ENCODE measurements at regions not wholly inside any gene's neighbourhood (a gene's known extent, or its start where the extent isn't known, plus 50 kb on each side); places are given as distances from the start of the nearest gene placed in this dataset.

DNA sequence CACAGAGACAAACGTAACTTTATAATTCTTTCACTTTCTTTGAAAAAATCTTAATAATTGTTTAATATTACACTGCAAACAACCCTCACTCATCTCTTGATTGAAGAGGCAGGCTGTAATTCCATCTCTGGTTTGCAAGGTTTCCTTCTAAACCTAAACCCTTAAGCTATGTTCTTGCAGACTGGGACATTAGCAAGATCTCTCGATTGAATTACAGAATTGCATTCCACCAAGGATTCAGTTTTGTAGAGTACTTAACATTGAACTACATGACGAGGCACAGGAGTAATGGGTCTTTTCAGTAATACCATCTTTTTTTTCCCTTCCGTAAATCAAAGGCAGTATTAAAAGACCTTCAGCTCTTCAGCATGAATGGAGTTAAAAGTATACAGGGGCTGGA lies 111.6 kb upstream of the EEF1E1 start:
- DNase-seq: no peak

DNA sequence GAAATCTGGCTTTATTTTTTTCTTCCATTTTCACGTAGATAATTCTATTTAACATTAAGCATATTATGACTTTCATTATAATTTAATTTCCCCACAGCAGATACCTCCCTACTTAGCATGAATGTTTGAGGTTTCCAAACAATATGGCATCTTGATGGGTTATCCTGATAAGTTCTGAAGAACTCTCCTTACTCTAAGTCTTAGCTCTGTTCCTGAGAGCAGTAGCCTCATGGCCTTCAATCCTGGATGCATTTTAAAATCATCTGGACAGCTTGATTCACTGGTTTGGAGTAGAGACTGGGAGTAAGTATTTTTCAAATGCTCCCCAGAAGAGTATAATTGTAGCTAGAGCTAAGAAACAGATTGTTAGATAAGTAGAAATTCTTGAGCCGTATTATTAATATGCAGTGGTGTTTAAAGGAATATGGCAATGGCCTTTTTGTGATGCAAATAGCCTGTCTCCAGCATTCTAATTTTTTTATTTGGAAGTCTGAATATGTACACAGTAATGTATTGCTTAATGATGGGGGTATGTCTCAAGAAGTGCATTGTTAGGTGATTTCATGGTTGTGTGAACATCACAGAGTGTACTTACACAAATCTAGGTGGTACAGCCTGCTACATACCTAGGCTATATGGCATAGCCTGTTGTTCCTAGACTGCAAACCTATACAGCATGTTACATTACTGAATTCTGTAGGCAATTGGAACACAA lies 110.5 kb upstream of the EEF1E1 start:
- no peak for DNase-seq

DNA sequence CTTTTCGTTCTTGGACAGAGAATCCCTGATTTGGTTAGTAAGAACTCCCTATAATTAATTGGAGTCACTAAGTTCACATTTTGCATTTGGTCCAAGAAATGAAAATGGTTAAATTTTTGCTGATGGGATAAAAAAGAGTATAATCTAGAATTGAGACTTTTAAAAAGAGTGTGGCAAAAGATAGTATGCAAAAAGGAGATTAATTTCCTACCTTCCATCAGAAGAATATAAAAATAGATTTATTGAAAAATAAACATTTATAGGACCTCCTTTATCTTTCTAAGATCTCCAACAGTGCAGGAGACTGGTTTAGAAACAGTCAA lies 105.5 kb upstream of the EEF1E1 start:
- DNase-seq: no peak

DNA sequence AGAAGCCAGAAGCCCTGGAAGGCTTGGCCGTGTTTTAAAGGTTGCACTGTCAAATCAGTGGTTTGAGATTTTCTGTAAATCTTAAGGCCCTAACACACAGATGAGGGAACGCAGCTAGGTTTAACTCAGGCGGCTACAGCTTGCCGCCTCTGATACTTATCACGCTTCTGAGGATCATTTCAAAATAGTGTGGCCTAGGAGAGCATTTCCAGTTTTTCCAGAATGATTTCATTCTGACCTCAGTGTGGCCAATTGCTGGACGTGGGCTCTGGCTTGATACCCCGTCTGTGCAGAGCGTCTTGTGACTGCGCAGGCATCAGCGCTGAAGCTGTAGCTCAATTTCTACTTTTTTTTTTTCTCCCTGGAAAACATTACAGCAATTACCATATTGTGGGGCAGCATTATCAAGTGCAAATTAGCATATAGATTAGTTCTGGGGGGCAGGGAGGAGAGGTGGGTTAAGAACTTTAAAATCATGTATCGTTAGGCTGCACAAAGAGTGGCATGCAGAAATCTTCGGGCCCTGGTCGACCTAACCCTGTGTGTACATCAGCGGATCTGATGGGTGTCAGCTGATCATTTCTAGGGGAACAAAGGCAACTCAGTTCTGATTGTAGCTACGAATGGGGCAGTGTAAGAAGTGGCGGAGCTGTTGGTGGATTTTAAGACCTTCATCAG lies 105.0 kb upstream of the EEF1E1 start:
- DNase-seq: no peak

DNA sequence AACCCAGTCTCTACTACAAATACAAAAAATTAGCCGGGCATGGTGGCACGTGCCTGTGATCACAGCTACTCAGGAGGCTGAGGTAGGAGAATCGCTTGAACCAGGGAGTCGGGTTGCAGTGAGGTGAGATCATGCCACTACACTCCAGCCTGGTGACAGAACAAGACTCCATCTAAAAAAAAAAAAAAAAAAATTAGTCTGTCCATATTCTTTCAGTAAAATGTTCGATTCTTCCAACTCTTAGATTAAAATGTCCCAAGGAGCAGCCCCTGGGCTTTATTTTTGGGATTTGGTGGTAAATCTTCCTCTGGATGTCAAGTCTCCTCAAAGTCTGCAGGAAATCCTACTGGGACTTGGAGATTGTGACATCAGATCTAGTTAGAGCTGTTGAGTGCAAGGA lies 101.0 kb upstream of the EEF1E1 start:
- DNase-seq: no peak

DNA sequence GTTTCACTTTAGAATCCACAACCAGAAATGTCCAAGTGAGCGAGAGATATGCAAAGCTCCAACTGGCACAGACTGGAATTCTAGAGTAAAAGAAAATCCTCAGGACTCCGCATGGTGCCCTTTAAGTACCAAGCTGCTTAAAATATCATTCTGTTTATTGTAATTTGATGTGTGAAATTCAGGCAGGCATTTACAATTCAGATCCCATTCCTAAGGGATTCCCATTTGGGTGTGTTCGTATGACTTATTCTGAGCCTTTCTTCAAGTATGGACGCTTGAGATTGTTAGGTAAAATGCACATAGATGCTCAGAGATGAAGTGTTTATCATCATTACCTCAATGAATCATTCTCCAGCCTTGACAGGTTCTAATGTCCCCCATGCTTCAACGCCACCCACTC lies 99.3 kb upstream of the EEF1E1 start:
- DNase-seq: no peak

DNA sequence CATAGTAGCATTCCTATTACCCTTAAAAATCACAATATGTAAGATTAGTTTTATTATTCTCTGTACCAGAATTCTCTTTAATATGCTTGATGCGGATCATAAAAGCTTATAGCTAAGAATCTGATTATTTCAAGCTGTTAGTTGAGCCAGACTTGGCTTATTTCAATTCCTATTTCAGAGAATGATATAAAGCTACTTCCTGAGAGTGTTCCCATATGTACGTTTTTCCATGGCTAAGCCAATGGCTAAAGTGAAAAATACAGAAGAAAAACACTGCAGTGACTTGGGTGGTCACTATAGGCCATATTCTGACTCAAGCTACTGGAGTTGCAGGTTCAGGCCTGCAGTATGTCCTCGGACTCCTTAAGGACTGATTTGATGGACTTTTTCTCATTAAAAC lies 97.9 kb upstream of the EEF1E1 start:
- no peak for DNase-seq

DNA sequence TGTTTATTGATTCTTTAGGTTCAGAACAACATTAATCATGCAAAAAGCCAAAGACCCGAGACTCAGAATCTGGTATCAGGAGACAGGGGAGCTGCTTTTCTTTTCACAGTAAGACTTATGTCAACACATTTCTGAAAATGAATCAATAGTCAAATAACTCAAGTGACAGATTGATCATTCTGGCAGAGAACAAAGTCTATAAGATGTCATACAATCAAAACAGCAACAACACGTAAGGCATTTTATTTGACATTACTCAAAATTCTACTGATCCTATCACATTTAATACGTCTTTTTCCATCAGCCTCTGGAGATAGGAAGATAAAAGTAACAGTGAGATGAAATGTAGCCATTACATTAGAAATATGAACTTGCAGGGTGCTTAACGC lies 93.4 kb upstream of the EEF1E1 start:
- no peak for DNase-seq

DNA sequence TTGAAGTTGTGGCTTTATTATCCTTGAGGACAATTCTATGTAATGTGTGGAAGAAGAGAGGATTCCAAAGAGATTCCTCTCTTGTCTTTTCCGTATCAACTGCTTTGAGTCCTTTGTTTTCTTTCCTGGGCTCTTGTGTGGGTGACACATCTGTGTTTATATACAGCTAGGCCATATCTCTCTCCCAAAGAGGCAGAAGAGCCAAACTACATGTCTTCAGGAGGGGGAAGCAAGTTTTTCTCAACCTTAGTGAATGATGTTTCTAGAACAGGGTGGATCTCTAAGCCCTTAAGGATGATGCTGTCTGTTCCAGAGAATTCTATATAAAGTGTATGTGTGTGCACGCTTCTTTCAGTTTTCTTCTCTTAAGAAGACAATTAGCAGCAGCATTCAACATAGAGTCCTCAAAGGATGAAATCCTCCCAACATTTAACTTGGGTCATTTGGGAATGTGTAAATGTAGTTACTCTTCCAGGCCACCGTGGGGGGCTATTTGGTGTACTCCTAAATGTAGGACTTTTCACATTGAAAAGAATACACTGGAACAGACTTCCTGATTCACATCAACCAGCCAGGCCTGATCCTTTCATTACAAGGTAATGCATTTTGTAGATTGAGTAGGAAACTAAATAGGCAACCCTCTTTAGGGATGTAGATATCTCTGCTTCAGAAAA lies 92.8 kb upstream of the EEF1E1 start:
- DNase-seq: peak in 1 of 2 experiments; percentile 30

DNA sequence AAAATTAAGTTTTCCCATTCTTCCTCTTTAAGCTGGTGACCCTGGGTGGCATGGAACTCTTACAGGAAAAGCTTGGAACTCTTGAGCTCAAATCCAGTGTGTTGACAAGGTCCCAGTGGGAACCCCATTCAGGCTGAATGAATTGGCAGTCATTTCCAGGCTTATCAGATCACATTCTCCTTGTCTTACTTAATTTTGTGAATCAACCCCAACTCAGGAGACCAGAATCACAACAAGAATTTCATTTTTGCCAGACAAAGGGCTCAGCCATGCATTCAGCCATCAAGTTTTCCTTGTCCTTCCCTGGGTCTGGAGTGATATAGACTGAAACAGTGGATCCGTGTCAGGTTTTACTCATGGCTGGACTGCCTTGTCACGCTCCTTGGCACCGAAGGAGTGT lies 92.1 kb upstream of the EEF1E1 start:
- no peak for DNase-seq

DNA sequence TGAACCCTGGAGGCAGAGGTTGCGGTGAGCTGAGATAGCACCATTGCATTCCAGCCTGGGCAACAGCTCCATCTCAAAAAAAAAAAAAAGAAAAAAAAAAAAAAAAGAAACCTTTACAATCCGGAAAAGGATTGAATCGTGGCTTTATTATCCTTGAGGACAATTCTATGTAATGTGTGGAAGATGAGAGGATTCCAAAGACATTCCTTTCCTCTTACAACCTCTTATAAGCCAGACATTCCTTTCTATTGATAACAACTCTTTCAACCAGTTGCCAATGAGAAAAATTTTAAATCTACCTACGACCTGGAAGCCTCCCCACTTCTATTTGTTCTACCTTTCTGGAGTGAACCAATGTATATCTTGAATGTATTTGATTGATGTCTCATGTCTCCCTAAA lies 91.2 kb upstream of the EEF1E1 start:
- DNase-seq: peak in 1 of 2 experiments; percentile 25

DNA sequence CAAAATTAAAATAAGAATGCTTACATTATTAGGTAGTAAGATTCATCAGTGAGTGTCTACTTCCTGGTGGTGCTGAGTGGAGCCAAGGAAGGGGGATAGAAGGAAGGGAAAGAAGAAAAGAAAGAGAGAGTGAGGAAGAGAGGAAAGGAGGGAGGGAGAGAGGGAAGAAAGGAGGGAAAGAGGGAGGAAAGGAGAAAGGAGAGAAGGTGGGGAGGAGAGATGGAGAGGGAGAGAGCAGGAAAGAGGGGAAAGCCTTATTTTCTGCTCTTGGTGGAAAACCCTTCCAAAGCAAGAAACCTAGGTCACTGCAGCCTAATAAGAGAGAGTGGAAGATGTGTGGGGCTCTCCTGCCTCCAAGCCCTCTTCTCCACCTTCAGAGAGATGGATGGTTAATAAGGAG lies 90.2 kb upstream of the EEF1E1 start:
- no peak for DNase-seq

DNA sequence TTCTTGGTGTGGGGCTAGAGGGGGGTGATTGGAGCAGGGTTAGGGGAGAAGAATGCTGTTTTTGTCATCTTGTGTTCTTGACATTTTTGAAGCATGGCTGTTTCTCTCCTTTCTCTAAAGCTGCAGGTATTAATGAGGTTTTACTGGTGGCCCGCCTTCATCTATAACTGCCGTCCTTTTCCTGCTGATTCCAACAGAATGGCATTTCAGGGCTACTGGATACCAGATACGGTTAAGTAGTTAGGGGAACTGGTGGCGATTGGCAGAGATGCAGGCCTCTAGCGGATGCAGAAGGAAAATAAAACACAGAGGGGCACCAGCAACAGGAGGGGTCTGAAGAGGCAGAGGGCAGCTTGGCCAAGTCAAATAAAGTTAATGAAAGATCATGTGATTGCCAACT lies 89.7 kb upstream of the EEF1E1 start:
- DNase-seq: no peak

DNA sequence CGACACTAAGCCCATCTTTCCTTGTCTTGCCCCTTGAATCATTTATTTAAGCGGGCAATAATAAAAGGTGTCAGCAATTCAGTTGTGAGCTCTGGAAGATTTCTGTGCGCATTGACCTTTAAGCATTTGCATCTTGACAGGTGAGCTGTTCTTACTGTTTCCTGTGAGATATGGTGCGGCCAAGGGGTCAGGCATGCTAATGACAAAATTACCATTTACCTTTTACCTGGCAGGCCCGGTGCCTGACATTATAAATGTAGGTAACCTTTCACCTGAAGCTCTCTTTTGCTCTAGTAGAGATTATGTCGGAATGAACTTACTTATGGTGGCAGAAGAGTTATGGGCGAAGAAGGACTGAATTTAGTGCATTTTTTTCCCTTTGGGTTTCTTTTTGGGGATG lies 89.3 kb upstream of the EEF1E1 start:
- no peak for DNase-seq

DNA sequence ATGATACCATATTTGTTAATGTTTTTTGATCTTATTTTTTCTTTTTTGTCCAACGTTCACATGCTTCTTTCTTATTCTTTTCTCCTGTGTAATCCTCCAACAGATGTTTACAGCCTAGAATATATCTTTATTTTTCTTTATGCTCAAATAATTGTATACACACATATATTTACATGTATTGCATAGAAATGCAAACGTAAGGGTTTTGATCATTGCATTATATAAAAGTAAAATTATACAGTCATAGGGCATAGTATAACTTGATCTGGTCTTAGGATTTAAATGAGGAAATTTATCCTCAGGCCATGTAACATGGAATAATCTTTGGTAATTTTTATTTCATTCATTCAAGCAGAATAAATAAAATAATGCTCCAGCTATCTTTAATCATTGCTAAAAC lies 84.9 kb upstream of the EEF1E1 start:
- DNase-seq: no peak

DNA sequence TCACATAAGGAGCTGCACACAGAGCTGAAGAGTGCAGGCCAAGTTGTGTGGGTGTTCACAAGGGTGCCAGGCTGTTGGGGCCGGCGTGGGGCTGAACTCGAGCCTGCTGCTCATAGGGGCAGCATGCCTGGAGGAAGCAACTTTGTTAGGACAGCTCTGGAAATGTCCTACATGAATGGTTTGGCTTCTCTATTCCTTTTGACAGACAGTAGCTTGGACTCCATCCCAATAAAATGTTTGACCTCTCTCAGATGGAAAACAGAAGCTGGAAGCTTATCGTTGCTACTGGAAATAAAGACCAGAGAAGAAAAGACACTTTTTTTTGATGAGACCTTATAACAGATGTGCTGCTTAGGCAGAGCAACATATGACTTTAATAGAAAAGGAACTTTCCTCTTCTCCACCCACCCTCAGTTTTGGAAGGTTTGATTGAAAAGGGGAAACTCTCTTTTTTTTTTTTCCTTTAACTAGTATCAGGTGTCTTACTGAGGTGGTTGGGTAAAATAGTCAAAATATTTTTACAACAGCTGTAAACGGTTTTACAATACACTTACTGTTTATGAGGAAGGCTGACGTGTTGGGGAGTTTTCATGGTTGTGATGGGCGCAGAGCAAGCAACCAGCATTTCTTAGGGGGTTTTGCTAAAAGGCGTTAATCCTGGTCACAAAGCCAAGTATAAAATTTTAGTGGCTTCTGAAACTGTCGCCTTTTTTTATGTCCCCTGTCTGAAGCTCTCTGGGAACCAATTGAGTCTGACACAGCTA lies 80.7 kb upstream of the EEF1E1 start:
- DNase-seq: no peak

DNA sequence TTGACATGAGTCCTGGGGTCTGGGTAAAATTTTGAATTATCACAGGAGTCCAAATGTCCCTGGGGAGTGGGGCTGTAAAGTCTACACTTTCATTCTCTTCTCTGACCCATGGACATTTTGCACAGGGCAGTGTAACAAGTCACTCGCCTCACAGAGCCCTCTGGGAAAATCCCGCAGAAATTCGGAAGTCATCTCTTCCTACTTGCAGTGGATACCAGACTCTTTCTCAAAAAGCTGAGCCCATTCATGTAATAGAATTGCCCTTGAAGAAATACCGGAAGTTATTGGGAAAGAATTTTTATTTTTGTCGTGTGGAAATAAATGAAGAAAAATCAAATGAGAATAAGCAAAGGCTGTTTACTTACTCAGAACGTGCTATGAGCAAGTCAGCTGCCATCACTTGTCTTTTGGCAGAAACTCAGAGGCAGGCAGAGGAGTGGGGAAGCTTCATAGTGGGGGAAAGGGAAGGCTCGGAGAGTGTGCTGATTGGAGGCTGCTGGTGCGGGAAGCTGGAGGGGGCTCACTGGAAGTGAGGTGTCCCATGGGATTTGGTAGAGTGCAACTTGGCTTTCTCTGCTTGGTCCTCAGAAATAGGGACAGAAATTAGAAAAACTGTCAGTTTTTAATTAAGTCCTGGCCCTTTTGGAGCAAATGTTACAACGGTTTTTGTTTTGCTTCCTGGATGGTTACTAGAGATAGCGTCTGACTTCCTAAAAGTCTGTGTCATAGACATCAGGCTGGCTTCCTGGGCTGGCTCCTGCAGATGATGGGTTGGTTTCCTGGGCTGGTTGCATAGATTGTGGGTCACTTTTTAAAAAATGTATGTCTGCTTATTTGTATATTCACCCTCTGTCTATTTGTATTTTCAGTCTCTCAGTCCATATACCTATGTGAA lies 79.8 kb upstream of the EEF1E1 start:
- DNase-seq: no peak

DNA sequence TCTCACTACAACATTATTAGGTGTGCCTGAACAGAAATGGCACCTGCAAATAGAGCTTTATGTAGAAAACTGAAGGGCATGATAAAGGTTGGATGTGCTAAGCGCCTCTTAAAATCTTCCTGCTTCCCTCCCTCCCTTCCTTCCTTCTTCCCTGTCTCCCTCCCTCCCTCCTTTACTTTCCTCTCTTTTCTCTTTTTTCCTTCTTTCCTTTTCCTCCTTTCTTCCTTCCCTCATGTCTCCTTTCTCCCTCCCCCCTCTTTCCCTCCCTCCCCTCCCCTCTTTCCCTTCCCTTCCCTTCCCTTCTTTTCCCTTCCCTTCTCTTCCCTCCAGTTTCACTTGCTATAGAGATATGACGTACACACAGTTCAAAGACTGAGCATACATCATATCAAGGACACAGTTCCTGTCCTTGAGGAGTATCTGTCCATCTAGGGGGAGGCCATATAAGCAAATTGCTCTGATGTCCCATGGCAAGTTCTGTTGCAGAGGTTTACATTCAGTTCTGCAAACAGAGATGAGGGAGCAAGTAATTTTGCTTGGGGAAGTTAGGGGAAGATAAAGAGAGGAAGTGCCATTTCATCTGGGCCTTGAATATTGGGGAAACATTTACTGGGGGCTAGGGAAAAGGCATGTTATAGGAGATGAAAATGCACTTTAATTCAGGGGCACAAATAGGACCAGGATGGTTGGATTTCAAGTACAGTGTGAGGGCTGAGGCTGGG lies 79.0 kb upstream of the EEF1E1 start:
- DNase-seq: no peak

DNA sequence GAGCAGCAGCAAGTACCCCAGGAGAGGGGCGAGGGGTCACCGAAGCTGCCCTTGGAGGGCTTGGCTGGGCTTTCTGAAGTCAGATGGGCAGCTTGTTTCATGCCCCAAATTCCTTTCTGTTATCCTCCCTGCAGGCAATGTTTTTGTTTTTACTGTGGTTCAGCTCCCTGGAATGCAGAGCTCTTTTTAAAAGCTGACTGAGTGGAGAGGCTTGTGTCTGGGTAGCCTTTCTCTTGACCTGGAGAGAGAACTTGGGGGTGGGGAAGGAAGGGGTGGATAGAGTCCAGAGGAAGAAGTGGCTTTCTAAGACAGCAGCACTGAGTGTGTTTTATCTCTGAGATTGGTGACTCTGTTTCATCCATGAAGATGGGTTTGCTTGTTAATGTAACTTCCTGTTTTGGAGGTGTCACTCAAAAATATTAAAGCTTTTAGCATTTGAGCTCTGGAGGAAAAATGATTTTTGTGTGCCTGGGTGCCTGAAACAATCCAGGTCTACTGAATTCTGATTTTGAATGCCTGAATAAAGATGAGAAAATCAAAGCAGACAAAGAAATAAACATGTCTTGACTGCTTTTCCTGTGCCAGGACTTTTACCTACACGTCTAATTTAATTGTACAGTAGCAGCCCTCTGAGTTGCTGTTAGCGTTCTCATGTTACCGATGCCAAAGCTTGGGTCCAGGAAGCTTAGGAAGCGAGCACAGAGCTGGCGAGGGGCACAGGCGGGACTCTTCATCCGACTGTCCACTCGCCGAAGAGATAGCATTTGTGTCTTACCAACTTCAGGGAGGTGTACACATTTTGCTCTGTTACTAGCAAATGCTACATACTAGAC lies 78.2 kb upstream of the EEF1E1 start:
- DNase-seq: peak; percentile 18 to 86

DNA sequence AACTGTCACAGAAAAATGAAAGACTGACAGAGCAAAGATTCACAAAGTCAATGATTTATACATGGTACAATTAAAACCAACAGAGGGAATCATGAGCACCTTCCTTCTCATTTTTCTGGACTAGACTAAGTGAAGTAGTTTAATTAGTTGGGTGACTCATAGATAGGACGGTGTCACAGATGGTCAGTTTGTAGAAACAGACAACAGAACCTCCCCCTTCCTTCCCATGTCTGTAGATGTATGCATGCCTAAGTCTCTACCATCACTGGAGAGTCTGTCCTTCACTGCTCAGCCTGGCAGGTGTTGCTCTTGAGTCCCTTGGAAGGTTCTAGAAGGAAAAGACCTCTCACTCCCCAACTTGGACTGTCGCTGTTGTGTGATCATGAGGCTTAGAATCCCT lies 75.4 kb upstream of the EEF1E1 start:
- DNase-seq: peak in 1 of 2 experiments; percentile 16

All from SW 1271 (cell line).